PFSK-1 (cell line): ENCODE measurements at regions not wholly inside any gene's neighbourhood (a gene's known extent, or its start where the extent isn't known, plus 50 kb on each side); places are given as distances from the start of the nearest gene placed in this dataset.

ENCODE experiments used
- POLR2AphosphoS5 ChIP-seq: IDR thresholded peaks from 2 replicates; pipeline ENCODE4 v1.6.1; 2012; ENCODE audit warnings: low read depth, mild to moderate bottlenecking, control low read depth, low read length, moderate library complexity
- REST ChIP-seq, 2 experiments: IDR thresholded peaks; 2 replicates each; pipeline versions ENCODE4 v1.6.1 to v1.8.0; 2011 to 2012; ENCODE audit warnings: low read depth in 2 of 2, low read length in 2 of 2, control low read depth in 1 of 2, inconsistent platforms in 1 of 2, mild to moderate bottlenecking in 1 of 2, moderate library complexity in 1 of 2; ENCODE audit not compliant: insufficient read depth in 1 of 2
- SIN3A ChIP-seq: IDR thresholded peaks from 2 replicates; pipeline ENCODE4 v1.6.1; 2012; ENCODE audit warnings: mild to moderate bottlenecking, low read length, moderate library complexity, borderline replicate concordance; ENCODE audit not compliant: insufficient read depth
- TAF1 ChIP-seq: IDR thresholded peaks from 2 replicates; pipeline ENCODE4 v1.6.1; 2012; ENCODE audit warnings: low read length, control low read depth, borderline replicate concordance; ENCODE audit not compliant: insufficient read depth

DNA sequence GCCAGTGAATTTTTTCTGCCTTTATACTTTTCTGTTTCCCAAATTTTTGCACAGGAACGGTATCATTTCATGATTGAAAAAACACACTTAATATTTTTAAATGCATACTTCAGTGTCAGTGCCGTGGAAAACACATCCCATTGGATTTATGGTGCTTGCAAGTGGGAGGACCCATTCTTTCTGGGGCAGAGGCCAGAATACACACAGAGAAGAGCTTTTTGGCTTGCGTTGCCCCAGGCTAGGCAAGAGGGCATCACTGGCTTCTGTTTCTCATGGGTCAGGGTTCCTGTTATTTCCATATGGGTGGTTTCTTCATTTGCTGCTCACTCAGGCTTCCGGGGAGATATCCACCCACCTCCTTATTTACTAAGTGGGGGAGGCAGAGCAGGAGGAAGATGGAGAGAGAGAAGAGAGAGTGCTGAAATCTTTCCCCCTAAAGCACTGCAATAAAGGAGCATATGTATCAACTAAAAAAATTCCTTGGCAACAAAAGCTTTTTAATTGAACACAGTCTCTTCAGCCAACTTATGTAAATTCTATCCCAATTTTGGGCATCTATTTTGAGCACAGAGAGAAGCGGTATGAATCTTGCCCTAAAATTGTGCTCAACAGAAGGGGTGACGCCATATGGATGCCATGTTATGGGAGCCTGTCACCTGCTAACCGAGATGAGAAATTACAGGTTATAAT, 66.0 kb upstream of the KIRREL3 start:
- TF ChIP-seq POLR2AphosphoS5 = no peak
- TF ChIP-seq REST (IDR thresholded peaks at IDR 0.05; ENCODE audit: insufficient read depth in 1 of 2, low read depth in 2 of 2, low read length in 2 of 2) = no peak
- no peak for TF ChIP-seq SIN3A
- no peak for TF ChIP-seq TAF1
